SW 1271 (cell line): ENCODE measurements at regions not wholly inside any gene's neighbourhood (a gene's known extent, or its start where the extent isn't known, plus 50 kb on each side); places are given as distances from the start of the nearest gene placed in this dataset.

ENCODE experiments used
- DNase-seq, 2 experiments: peaks; one replicate each; lab custom pipeline; 2025; lab: John Stamatoyannopoulos, UW

- no peak for DNase-seq
Measured at GRCh38 chr13:76750126-76750525, 136.1 kb downstream of the KCTD12 start.

GRCh38 chr13:76745261-76746200 lies 140.7 kb downstream of the KCTD12 start:
- no peak for DNase-seq

- DNase-seq, result no peak
Measured at GRCh38 chr13:76741624-76742023, 144.6 kb downstream of the KCTD12 start.

- DNase-seq, result no peak
Measured at GRCh38 chr13:76741046-76741445, 145.2 kb downstream of the KCTD12 start.

- DNase-seq, result no peak
Measured at GRCh38 chr13:76738616-76739015, 147.6 kb downstream of the KCTD12 start.

GRCh38 chr13:76737526-76737925 lies 148.7 kb downstream of the KCTD12 start:
- no peak for DNase-seq

- DNase-seq, result no peak
Measured at GRCh38 chr13:76735641-76736040, 150.6 kb downstream of the KCTD12 start.

- no peak for DNase-seq
Measured at GRCh38 chr13:76733671-76734070, 152.5 kb downstream of the KCTD12 start.

GRCh38 chr13:76732367-76732766 lies 153.8 kb downstream of the KCTD12 start:
- DNase-seq, result no peak

GRCh38 chr13:76730220-76730619 lies 156.0 kb downstream of the KCTD12 start:
- no peak for DNase-seq

- no peak for DNase-seq
Measured at GRCh38 chr13:76729691-76730090, 156.5 kb downstream of the KCTD12 start.

GRCh38 chr13:76725896-76726295 lies 160.3 kb downstream of the KCTD12 start:
- DNase-seq, result no peak

- no peak for DNase-seq
Measured at GRCh38 chr13:76725211-76725610, 161.0 kb downstream of the KCTD12 start.

- no peak for DNase-seq
Measured at GRCh38 chr13:76724421-76724820, 161.8 kb downstream of the KCTD12 start.

GRCh38 chr13:76723551-76724232 lies 162.5 kb downstream of the KCTD12 start:
- DNase-seq, result peak in 1 of 2 experiments; percentile 19

GRCh38 chr13:76722782-76723181 lies 163.4 kb downstream of the KCTD12 start:
- DNase-seq, result no peak

GRCh38 chr13:76720821-76721220 lies 165.4 kb downstream of the KCTD12 start:
- DNase-seq, result no peak

- no peak for DNase-seq
Measured at GRCh38 chr13:76720416-76720815, 165.8 kb downstream of the KCTD12 start.

GRCh38 chr13:76719955-76720354 lies 166.2 kb downstream of the KCTD12 start:
- no peak for DNase-seq

GRCh38 chr13:76717092-76717491 lies 169.1 kb downstream of the KCTD12 start:
- no peak for DNase-seq

- DNase-seq, result no peak
Measured at GRCh38 chr13:76715621-76716020, 170.6 kb downstream of the KCTD12 start.

- DNase-seq, result no peak
Measured at GRCh38 chr13:76715075-76715474, 171.1 kb downstream of the KCTD12 start.

GRCh38 chr13:76713280-76713679 lies 172.9 kb downstream of the KCTD12 start:
- DNase-seq, result no peak
